Pancreas (tissue), 10 donors: ENCODE measurements at regions not wholly inside any gene's neighbourhood (a gene's known extent, or its start where the extent isn't known, plus 50 kb on each side); places are given as distances from the start of the nearest gene placed in this dataset.

Source experiments
- ATAC-seq, 4 donors: fragments of 200-7000 bp; cut with Tn5 transposase; one replicate each; pipeline versions ENCODE4 v1.8.0 to v1.9.1; 2020; ENCODE audit warnings: mild to moderate bottlenecking in 4 of 4, moderate library complexity in 4 of 4
- DNase-seq, 6 donors: peaks; one replicate each; pipeline ENCODE4 v3.0.0-alpha.2; 2020
- FAIRE-seq: peaks from 2 replicates; lab custom pipeline; 2012; peaks lifted over from hg19 to GRCh38; lab: Jason Lieb, UNC
- H3K27ac ChIP-seq, 4 donors: fragments of 200-600 bp; sonication (generic); 1 replicate in 3 of 4; 2 replicates in 1 of 4; pipeline versions ENCODE4 v1.5.0 to v1.8.0; 2020
- H3K27me3 ChIP-seq, 4 donors: fragments of 200-600 bp; one replicate each; pipeline ENCODE4 v1.8.0; 2021
- H3K36me3 ChIP-seq, 3 donors: fragments of 200-600 bp; sonication (generic) in 1 of 3; one replicate each; pipeline versions ENCODE4 v1.5.0 to v1.8.0; 2020 to 2021
- H3K4me1 ChIP-seq, 3 donors: fragments of 200-600 bp; one replicate each; pipeline ENCODE4 v1.8.0; 2021
- H3K4me3 ChIP-seq, 4 donors: fragments of 200-600 bp; sonication (generic) in 2 of 4; one replicate each; pipeline versions ENCODE4 v1.5.0 to v1.8.0; 2020 to 2021
- H3K9me3 ChIP-seq, 4 donors: fragments of 200-600 bp; one replicate each; pipeline ENCODE4 v1.8.0; 2021
- CTCF ChIP-seq, 4 donors: fragments of 200-600 bp; sonication (generic) in 3 of 4; IDR thresholded peaks; one replicate each; pipeline versions ENCODE4 v1.5.0 to v1.8.0; 2021; ENCODE audit warnings: antibody characterized with exemption in 4 of 4
- WGBS, 2 donors: extraction: QIAGEN DNeasy Blood & Tissue Kit; methylation state at CpG; one replicate each; pipeline ENCODE4 v1.1.7; 2013; 5-methylcytosine and 5-hydroxymethylcytosine counted together
- intact Hi-C, 3 donors: fragments of 100-400 bp; cut with DNase I; formaldehyde crosslinking; loops; one replicate each; pipeline versions ENCODE4 v1.11.1 to v1.14.2; 2022
- donor health status: healthy with polysubstance abuse.
- donor health status: DM: no; HTN: no; CAD: no; lungs with moderate emphysema.
- donor health status: DM: no; HTN: no; CAD: no.
- donor health status: control.
- donor health status: control.
- donor health status: Bipolar disorder and iron deficiency.
- donor health status: DM: yes; HTN: yes; CAD: no.
- donor health status: DM: no; HTN: no; CAD: no.
- donor health status: DM: no; HTN: no; CAD: no.
- donor health status: DM: yes; HTN: yes; CAD: no.

DNA sequence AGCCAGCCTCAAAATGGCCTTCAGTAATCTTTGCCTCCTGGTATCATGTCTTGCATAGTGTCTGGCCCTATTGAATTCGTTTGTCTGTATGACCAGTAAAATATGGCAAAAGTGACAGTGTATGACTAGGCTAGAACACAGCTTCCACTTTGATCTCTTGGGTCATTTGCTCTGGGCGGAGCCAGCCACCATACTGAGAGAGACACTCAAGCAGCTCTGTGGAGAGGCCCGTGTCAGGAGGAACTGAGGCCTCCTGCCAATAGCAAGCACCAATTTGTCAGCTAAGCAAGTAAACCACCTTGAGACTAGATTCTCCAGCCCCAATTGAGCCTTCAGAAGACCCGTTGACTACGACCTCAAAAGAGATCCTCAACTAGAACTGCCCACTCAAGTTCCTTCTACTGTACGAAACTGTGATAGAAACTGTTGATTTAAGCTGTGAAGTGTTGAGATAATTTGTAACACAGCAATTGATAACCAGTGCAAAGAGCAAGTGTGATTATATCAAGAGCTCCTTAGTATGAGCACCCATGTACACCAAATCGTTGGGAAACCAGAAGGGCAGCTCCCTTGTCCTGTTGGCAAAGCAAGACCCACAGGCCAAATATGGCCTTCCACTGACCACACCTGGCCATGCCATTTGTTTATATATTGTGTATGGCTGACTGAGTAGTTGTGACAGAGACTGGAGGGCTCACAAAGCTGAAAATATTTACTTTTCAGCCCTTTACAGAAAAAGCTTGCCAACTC is 52.7 kb upstream of the SERBP1 start:
- WGBS, 2 donors, result 72% methylated on average over 7 of the region's 7 CpGs
- no peak overlapping the region for H3K4me3 ChIP-seq
- ATAC-seq (no peak), DNase-seq (no peak), FAIRE-seq (no peak)
- H3K36me3 ChIP-seq, result no peaks in the 10 kb centered on the region
- intact Hi-C loops, result no loop called here
- no peaks in the 10 kb centered on the region for H3K9me3 ChIP-seq
- TF ChIP-seq CTCF (IDR thresholded peaks at IDR 0.05), result no peak
- H3K4me1 ChIP-seq, result peaks cover 0 to 5% (median 4%) of the 10 kb centered on the region in 3 donors
- H3K27me3 ChIP-seq, result no peaks in the 10 kb centered on the region
- H3K27ac ChIP-seq, result no peak overlapping the region

DNA sequence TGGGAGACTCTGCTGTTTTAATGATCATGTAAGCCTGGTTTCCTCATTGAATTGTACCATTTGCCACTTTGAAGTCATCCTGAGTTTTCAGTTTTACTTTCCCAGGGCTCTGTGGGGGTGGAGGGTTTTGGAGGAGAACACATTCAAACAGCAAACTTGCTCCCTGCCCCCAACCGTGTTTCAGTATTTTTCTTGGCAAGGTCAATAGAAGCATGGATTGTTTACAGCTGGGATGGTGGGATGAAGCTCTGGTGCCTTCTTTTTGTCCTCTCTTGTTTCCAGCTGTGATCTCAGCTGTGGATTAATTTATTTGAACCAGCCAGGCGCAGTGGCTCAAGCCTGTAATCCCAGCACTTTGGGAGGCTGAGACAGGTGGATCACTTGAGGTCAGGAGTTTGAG is 54.3 kb upstream of the SERBP1 start:
- Histone ChIP-seq H3K36me3 (no peaks in the 10 kb centered on the region), H3K27me3 (no peaks in the 10 kb centered on the region), H3K9me3 (no peaks in the 10 kb centered on the region), H3K27ac (no peak overlapping the region), H3K4me3 (no peak overlapping the region), H3K4me1 (no peaks in the 10 kb centered on the region)
- FAIRE-seq (no peak), ATAC-seq (no peak), DNase-seq (no peak)
- 51 to 56% methylated on average over 2 of the region's 2 CpGs for WGBS, 2 donors
- intact Hi-C loops, result no loop called here
- no peak for TF ChIP-seq CTCF (IDR thresholded peaks at IDR 0.05)

DNA sequence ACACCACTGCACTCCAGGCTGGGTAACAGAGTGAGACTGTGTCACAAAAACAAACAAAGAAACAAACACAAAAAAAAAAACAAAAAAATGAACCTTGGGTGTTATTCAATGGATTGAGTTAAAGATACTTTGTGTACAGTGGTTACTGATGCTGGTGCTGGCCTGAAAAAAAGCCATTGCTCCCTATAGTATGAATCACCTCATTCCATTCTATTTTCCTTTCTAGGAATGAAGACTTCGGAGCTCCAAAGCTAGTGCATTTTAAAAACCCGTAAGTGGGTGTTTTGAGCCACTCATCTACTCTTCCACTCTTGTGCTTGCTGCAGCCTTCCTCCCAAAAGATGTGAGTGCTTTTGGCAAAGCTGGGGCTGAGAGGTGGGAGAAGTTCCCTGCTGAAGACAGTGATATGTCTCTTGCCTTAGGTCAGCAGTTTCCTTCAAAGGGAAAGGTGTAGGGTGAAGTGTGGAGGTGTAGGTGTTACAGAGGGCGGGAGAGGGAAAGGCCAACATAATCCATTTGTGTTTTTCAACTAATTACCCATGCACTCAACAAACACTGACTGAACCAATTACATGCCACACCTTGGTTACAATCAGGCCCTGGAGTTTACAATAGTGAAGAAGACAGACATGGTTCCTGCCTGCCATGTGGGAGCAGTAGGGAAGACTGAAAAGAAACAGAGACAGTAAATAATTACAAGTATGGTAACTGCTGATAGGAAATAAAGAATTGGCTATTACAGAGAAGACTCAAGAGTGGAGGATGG is 55.0 kb upstream of the SERBP1 start:
- Histone ChIP-seq H3K4me1 (no peaks in the 10 kb centered on the region), H3K36me3 (no peaks in the 10 kb centered on the region), H3K4me3 (no peak overlapping the region), H3K27me3 (no peaks in the 10 kb centered on the region), H3K27ac (no peak overlapping the region), H3K9me3 (no peaks in the 10 kb centered on the region)
- no peak for TF ChIP-seq CTCF (IDR thresholded peaks at IDR 0.05)
- DNase-seq (no peak), ATAC-seq (no peak), FAIRE-seq (no peak)
- WGBS, 2 donors, result 89 to 91% methylated on average over 3 of the region's 3 CpGs
- intact Hi-C loops, result no loop called here

GRCh38 chr1:67489643-67490042 is 59.4 kb upstream of the SERBP1 start:
- Histone ChIP-seq H3K36me3 (no peaks in the 10 kb centered on the region), H3K4me3 (no peak overlapping the region), H3K4me1 (no peaks in the 10 kb centered on the region), H3K27ac (no peak overlapping the region), H3K9me3 (no peaks in the 10 kb centered on the region), H3K27me3 (no peaks in the 10 kb centered on the region)
- 31 to 34% methylated on average over 1 of the region's 1 CpG for WGBS, 2 donors
- DNase-seq (no peak), ATAC-seq (peak in 3 of 4 donors; percentile 49 to 70 (median 67)), FAIRE-seq (no peak)
- no peak for TF ChIP-seq CTCF (IDR thresholded peaks at IDR 0.05)
- intact Hi-C loops, result loop anchor here in 1 of 3 donors (10.0 kb wide), 2 partner anchors 145 to 255 kb away; no protein-coding TSS in a partner anchor
